OCI-LY7 (cell line): ENCODE measurements at regions not wholly inside any gene's neighbourhood (a gene's known extent, or its start where the extent isn't known, plus 50 kb on each side); places are given as distances from the start of the nearest gene placed in this dataset.

Experiments
- BruUV-seq: library from RNA; stranded (reverse); fragments of 400-500 nt; replicated peaks from 2 replicates; lab custom pipeline; 2021; lab: Mats Ljungman, UMichigan
- CTCF ChIA-PET: fragments of 300-600 bp; sonication (Branson Sonifier 250); formaldehyde crosslinking; loops from one replicate; lab custom pipeline; 2022; ENCODE audit warnings: antibody characterized with exemption; ENCODE audit not compliant: unreplicated experiment; lab: Charles Lee
- POLR2A ChIA-PET: fragments of 300-600 bp; sonication (Branson Sonifier 250); formaldehyde crosslinking; loops from one replicate; lab custom pipeline; 2022; ENCODE audit warnings: antibody characterized with exemption; lab: Charles Lee
- DNase-seq: peaks from one replicate; pipeline ENCODE4 v3.0.0-alpha.2; 2015; ENCODE audit warnings: low spot score
- H2AFZ ChIP-seq: fragments of 200-600 bp; sonication (generic), shearing (Covaris generic); 2 replicates; pipeline ENCODE4 v1.6.1; 2014; ENCODE audit warnings: mild to moderate bottlenecking, antibody characterized with exemption, low read length, moderate library complexity
- H3K27ac ChIP-seq: fragments of 200-600 bp; sonication (generic); 2 replicates; pipeline ENCODE4 v1.5.1; 2014; ENCODE audit warnings: mixed run types, low read depth, mild to moderate bottlenecking, moderate library complexity, low read length, inconsistent platforms; ENCODE audit not compliant: poor library complexity, severe bottlenecking
- H3K36me3 ChIP-seq: fragments of 200-600 bp; sonication (generic); 2 replicates; pipeline ENCODE4 v1.6.1; 2014; ENCODE audit warnings: mild to moderate bottlenecking, antibody characterized with exemption, low read length, moderate library complexity, mixed read lengths; ENCODE audit not compliant: insufficient read depth
- H3K4me1 ChIP-seq: fragments of 200-600 bp; sonication (generic); 2 replicates; pipeline ENCODE4 v1.5.1; 2014; ENCODE audit warnings: mild to moderate bottlenecking, low read length; ENCODE audit not compliant: insufficient read depth, poor library complexity, severe bottlenecking
- H3K4me2 ChIP-seq: fragments of 200-600 bp; sonication (generic); 2 replicates; pipeline ENCODE4 v1.6.1; 2014; ENCODE audit warnings: mild to moderate bottlenecking, low read length
- H3K4me3 ChIP-seq: fragments of 200-600 bp; sonication (generic); 2 replicates; pipeline ENCODE4 v1.5.1; 2014; ENCODE audit warnings: mild to moderate bottlenecking, low read depth, low read length; ENCODE audit not compliant: poor library complexity, severe bottlenecking
- H3K79me2 ChIP-seq: fragments of 200-600 bp; sonication (generic); 2 replicates; pipeline ENCODE4 v1.6.1; 2016; ENCODE audit warnings: low read depth, mild to moderate bottlenecking, low read length, moderate library complexity, mixed read lengths; ENCODE audit not compliant: insufficient read depth
- H3K9me2 ChIP-seq: fragments of 200-600 bp; sonication (generic); 2 replicates; pipeline ENCODE4 v1.6.1; 2016; ENCODE audit warnings: mild to moderate bottlenecking, low read length, mixed read lengths; ENCODE audit not compliant: insufficient read depth
- H3K9me3 ChIP-seq: fragments of 200-600 bp; sonication (generic); 2 replicates; pipeline ENCODE4 v1.6.1; 2014; ENCODE audit warnings: mild to moderate bottlenecking, mixed run types, low read length, mixed read lengths
- H4K20me1 ChIP-seq: fragments of 200-600 bp; sonication (generic); 2 replicates; pipeline ENCODE4 v1.6.1; 2014; ENCODE audit warnings: mild to moderate bottlenecking, antibody characterized with exemption, low read length, moderate library complexity, mixed read lengths; ENCODE audit not compliant: insufficient read depth
- EZH2phosphoT487 ChIP-seq: fragments of 200-600 bp; sonication (generic); IDR thresholded peaks from 2 replicates; pipeline ENCODE4 v1.6.1; 2018; ENCODE audit warnings: low read depth, borderline replicate concordance, mild to moderate bottlenecking, mixed run types, antibody characterized with exemption, low read length, moderate library complexity, mixed read lengths
- intact Hi-C: fragments of 100-400 bp; cut with micrococcal nuclease; formaldehyde crosslinking; loops from one replicate; pipeline ENCODE4 v1.10.0; 2022; ENCODE audit not compliant: unreplicated experiment
- TF ChIP-seq, protein P1 (sequence below): fragments of 200-600 bp; sonication (generic); conservative IDR thresholded peaks from 2 replicates; pipeline ENCODE4 v1.5.1; 2014; ENCODE audit warnings: mild to moderate bottlenecking, antibody characterized with exemption, low read length, moderate library complexity, mixed read lengths

DNA sequence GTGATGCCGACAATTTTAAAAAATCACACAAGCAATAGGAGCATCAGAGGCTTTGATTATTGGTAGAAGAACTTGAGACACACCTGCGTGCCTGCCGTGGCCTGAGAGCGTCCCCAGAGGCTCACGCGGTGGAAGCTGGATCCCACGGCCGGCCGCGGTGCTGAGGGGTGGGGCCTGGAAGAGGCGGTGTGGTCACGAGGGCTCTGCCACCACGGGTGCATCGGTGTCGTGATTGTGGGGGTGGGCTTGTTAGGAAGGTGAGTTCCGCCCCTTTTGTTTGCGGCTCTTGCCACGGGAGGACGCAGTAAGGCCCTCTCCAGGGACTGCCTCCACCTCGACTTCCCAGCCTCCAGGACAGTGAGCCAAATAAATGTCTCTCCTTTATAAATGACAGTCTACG lies 77.2 kb upstream of the ADRA2C start:
- ChIA-PET CTCF (no interaction called here), POLR2A (no interaction called here)
- intact Hi-C loops = no loop called here
- Histone ChIP-seq H3K4me1 (no peaks in the 10 kb centered on the region), H3K27ac (no peak overlapping the region), H2AFZ (no peak overlapping the region), H3K9me2 (no peaks in the 10 kb centered on the region), H3K36me3 (no peaks in the 10 kb centered on the region), H3K4me2 (no peak overlapping the region), H4K20me1 (no peaks in the 10 kb centered on the region), H3K9me3 (no peaks in the 10 kb centered on the region), H3K79me2 (no peaks in the 10 kb centered on the region), H3K4me3 (no peak overlapping the region)
- no peak for DNase-seq
- TF ChIP-seq EZH2phosphoT487 = no peak
- TF ChIP-seq, protein P1, sequence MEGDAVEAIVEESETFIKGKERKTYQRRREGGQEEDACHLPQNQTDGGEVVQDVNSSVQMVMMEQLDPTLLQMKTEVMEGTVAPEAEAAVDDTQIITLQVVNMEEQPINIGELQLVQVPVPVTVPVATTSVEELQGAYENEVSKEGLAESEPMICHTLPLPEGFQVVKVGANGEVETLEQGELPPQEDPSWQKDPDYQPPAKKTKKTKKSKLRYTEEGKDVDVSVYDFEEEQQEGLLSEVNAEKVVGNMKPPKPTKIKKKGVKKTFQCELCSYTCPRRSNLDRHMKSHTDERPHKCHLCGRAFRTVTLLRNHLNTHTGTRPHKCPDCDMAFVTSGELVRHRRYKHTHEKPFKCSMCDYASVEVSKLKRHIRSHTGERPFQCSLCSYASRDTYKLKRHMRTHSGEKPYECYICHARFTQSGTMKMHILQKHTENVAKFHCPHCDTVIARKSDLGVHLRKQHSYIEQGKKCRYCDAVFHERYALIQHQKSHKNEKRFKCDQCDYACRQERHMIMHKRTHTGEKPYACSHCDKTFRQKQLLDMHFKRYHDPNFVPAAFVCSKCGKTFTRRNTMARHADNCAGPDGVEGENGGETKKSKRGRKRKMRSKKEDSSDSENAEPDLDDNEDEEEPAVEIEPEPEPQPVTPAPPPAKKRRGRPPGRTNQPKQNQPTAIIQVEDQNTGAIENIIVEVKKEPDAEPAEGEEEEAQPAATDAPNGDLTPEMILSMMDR = no peak
- no TSS peak for BruUV-seq

DNA sequence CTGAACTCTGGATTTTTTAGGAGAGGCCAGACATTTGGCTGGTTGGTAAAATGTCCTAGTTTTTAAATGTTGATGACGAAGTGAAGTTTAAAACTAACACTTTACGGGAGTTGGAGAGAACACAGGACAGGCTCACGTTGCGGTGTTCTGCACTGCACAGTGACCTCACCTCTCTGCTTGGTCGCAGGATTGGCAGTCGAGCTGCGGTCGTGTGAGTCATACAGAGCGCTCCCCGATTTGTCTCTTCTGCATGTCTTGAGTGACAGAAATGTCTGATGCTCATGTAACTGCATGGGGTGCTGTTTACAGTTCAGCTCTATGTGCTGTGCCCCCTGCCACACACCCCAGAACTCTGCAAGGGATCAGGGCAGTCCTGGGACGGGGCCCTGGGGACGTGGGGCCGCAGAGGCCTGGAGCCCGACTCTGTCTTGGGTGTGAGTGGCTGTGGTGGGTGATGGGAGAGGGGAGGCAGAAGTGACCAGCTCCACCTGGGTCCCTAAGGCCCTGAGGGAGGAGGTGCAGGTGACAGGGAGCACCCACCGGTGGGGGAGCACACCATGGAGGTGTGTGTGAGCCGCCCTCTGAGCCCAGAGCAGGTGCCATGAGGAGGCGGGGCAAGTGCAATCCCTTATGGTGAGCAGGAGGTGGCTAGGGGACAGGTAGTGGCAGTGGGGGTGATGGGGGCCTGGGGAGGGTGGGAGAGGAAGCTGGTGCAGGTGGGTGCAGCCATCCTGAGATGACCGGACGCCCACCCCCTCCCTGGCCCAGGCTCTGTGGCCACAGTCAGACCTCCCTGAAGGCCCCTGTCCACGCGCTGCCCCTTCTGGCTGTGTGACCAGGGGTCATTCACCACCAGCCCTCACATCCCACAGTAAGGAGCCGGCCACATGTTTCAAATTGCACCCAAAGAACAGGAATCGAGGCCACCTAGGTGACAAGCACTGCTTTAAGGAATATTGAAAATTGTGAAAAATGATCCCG lies 77.9 kb upstream of the ADRA2C start:
- TF ChIP-seq, protein P1 = no peak
- TF ChIP-seq EZH2phosphoT487 = no peak
- intact Hi-C loops = no loop called here
- no TSS peak for BruUV-seq
- no peak overlapping the region for H3K4me3 ChIP-seq
- H3K4me1 ChIP-seq = no peaks in the 10 kb centered on the region
- DNase-seq = no peak
- no peaks in the 10 kb centered on the region for H4K20me1 ChIP-seq
- H3K27ac ChIP-seq = no peak overlapping the region
- POLR2A ChIA-PET = no interaction called here
- CTCF ChIA-PET = no interaction called here
- H3K36me3 ChIP-seq = no peaks in the 10 kb centered on the region
- no peaks in the 10 kb centered on the region for H3K9me2 ChIP-seq
- no peaks in the 10 kb centered on the region for H3K79me2 ChIP-seq
- H2AFZ ChIP-seq = no peak overlapping the region
- no peak overlapping the region for H3K4me2 ChIP-seq
- H3K9me3 ChIP-seq = no peaks in the 10 kb centered on the region

DNA sequence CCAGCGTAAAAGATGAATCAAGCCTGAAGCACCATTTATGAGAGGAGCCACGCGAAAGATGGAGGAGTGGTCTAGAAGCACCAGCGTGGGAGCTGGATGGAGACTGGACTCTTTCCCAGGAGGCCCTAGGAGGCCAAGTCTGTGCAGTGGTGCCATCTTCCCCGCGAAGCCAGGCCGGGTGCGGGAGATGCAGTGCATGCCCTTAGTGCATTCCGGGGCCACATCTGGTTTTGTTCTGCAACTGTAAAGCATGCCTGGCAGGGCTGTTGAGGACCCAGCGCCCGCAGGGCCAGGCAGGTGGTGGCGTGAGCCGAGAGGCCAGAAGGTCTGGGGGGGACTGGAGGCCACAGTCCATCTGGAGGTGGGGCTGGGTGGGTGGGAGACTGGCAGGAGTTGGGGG lies 78.6 kb upstream of the ADRA2C start:
- Histone ChIP-seq H3K36me3 (no peaks in the 10 kb centered on the region), H3K27ac (no peak overlapping the region), H3K79me2 (no peaks in the 10 kb centered on the region), H3K9me3 (no peaks in the 10 kb centered on the region), H3K9me2 (no peaks in the 10 kb centered on the region), H3K4me2 (no peak overlapping the region), H4K20me1 (no peaks in the 10 kb centered on the region), H2AFZ (no peak overlapping the region), H3K4me1 (no peaks in the 10 kb centered on the region), H3K4me3 (no peak overlapping the region)
- POLR2A ChIA-PET = no interaction called here
- intact Hi-C loops = no loop called here
- TF ChIP-seq, protein P1 = no peak
- TF ChIP-seq EZH2phosphoT487 = no peak
- CTCF ChIA-PET = no interaction called here
- no peak for DNase-seq
- BruUV-seq = no TSS peak
